SK-N-SH (cell line): ENCODE measurements at regions not wholly inside any gene's neighbourhood (a gene's known extent, or its start where the extent isn't known, plus 50 kb on each side); places are given as distances from the start of the nearest gene placed in this dataset.

Experiments used
- CTCF ChIA-PET: fragments of 300-600, 350-600 bp; formaldehyde crosslinking; extraction: SDS; loops from one replicate; lab custom pipeline; 2021; lab: Yijun Ruan, JAX
- POLR2A ChIA-PET: fragments of 350-600 bp; sonication (Branson Sonifier 250); formaldehyde crosslinking; extraction: SDS; loops from one replicate; lab custom pipeline; 2020; ENCODE audit warnings: antibody characterized with exemption, inconsistent platforms; lab: Yijun Ruan, JAX
- DNase-seq: peaks from one replicate; pipeline ENCODE4 v3.0.0; 2012
- H2AFZ ChIP-seq: fragments of 200-600 bp; sonication (generic); 2 replicates; pipeline ENCODE4 v1.8.1; 2016; ENCODE audit warnings: antibody characterized with exemption, mild to moderate bottlenecking, low read depth
- H3F3A ChIP-seq: fragments of 200-600 bp; sonication (generic); replicated peaks from 2 replicates; pipeline ENCODE3; 2016; ENCODE audit warnings: antibody characterized with exemption, mild to moderate bottlenecking; ENCODE audit not compliant: insufficient read depth
- H3K27ac ChIP-seq, 2 experiments: fragments of 200-500 bp in 1 of 2; fragments of 200-600 bp in 1 of 2; sonication (Bioruptor generic) in 1 of 2; sonication (generic), shearing (Covaris generic) in 1 of 2; 2 replicates each; pipeline versions ENCODE4 v1.5.1 to v1.6.1; 2014 to 2016; ENCODE audit warnings: low read depth in 2 of 2, inconsistent platforms in 1 of 2, low read length in 1 of 2, mild to moderate bottlenecking in 1 of 2, mixed read lengths in 1 of 2
- H3K27me3 ChIP-seq: fragments of 200-600 bp; sonication (generic), shearing (Covaris generic); 2 replicates; pipeline ENCODE4 v1.6.1; 2016; ENCODE audit warnings: mixed run types; ENCODE audit not compliant: insufficient read depth
- H3K36me3 ChIP-seq, 2 experiments: fragments of 200-500 bp in 1 of 2; fragments of 200-600 bp in 1 of 2; sonication (Bioruptor generic) in 1 of 2; sonication (generic) in 1 of 2; replicated peaks in 1 of 2; 2 replicates each; pipeline versions ENCODE3 to v1.5.1; 2014 to 2016; ENCODE audit warnings: low read length in 1 of 2, mild to moderate bottlenecking in 1 of 2; ENCODE audit not compliant: insufficient read depth in 2 of 2, control insufficient read depth in 1 of 2
- H3K4me1 ChIP-seq, 2 experiments: fragments of 200-500 bp in 1 of 2; fragments of 200-600 bp in 1 of 2; sonication (Bioruptor generic) in 1 of 2; sonication (generic), shearing (Covaris generic) in 1 of 2; 2 replicates each; pipeline versions ENCODE4 v1.5.1 to v1.6.1; 2014 to 2016; ENCODE audit warnings: low read depth in 1 of 2, low read length in 1 of 2, mixed run types in 1 of 2; ENCODE audit not compliant: insufficient read depth in 2 of 2, control insufficient read depth in 1 of 2
- H3K4me2 ChIP-seq: fragments of 200-600 bp; sonication (generic), shearing (Covaris generic); 2 replicates; pipeline ENCODE4 v1.6.1; 2017; ENCODE audit warnings: mixed run types
- H3K4me3 ChIP-seq, 2 experiments: fragments of 200-500 bp in 1 of 2; fragments of 200-600 bp in 1 of 2; sonication (Bioruptor generic) in 1 of 2; sonication (generic), shearing (Covaris generic) in 1 of 2; 2 replicates each; pipeline versions ENCODE4 v1.5.1 to v1.8.1; 2014 to 2016; ENCODE audit warnings: low read depth in 2 of 2, inconsistent platforms in 1 of 2, low read length in 1 of 2, mild to moderate bottlenecking in 1 of 2, mixed read lengths in 1 of 2, moderate library complexity in 1 of 2
- H3K79me2 ChIP-seq: fragments of 200-600 bp; sonication (generic); 2 replicates; pipeline ENCODE4 v1.8.1; 2017; ENCODE audit warnings: mild to moderate bottlenecking; ENCODE audit not compliant: insufficient read depth
- H3K9ac ChIP-seq: fragments of 200-600 bp; sonication (generic); 2 replicates; pipeline ENCODE4 v1.6.1; 2017; ENCODE audit warnings: mixed run types
- H3K9me2 ChIP-seq: fragments of 200-600 bp; sonication (generic); 2 replicates; pipeline ENCODE4 v1.6.1; 2017; ENCODE audit warnings: mixed run types
- H3K9me3 ChIP-seq: fragments of 200-600 bp; sonication (generic); 2 replicates; pipeline ENCODE4 v1.6.1; 2017; ENCODE audit warnings: mixed run types, mild to moderate bottlenecking, moderate library complexity
- H4K20me1 ChIP-seq: fragments of 200-600 bp; sonication (generic); 2 replicates; pipeline ENCODE4 v1.6.1; 2017; ENCODE audit warnings: mild to moderate bottlenecking, mixed run types; ENCODE audit not compliant: insufficient read depth
- CHD2 ChIP-seq: fragments of 150-350 bp; IDR thresholded peaks from 2 replicates; pipeline ENCODE4 v1.6.1; 2018; ENCODE audit warnings: low read length; ENCODE audit not compliant: partially characterized antibody
- EP300 ChIP-seq, 2 experiments: IDR thresholded peaks; 2 replicates each; pipeline versions ENCODE4 v1.4.0 to v1.6.1; 2012; ENCODE audit warnings: borderline replicate concordance in 1 of 2, low read depth in 1 of 2, low read length in 1 of 2
- FOSL2 ChIP-seq: IDR thresholded peaks from 2 replicates; pipeline ENCODE4 v1.4.0; 2012; ENCODE audit warnings: low read depth, mild to moderate bottlenecking, moderate library complexity, borderline replicate concordance
- GABPA ChIP-seq: IDR thresholded peaks from 2 replicates; pipeline ENCODE4 v1.4.0; 2012; ENCODE audit warnings: low read depth, mild to moderate bottlenecking
- GATA2 ChIP-seq: sonication (generic); formaldehyde crosslinking; IDR thresholded peaks from 2 replicates; pipeline ENCODE4 v1.5.0; 2020; ENCODE audit warnings: mild to moderate bottlenecking, missing genetic modification reagents
- MXI1 ChIP-seq: IDR thresholded peaks from 2 replicates; pipeline ENCODE4 v1.6.1; 2012; ENCODE audit warnings: mild to moderate bottlenecking, low read depth, low read length, improper control_type of control experiment
- RFX5 ChIP-seq: IDR thresholded peaks from 2 replicates; pipeline ENCODE4 v1.6.1; 2012; ENCODE audit warnings: mild to moderate bottlenecking, improper control_type of control experiment, low read length
- RXRA ChIP-seq: IDR thresholded peaks from 2 replicates; pipeline ENCODE4 v1.4.0; 2012; ENCODE audit warnings: low read depth, mild to moderate bottlenecking, borderline replicate concordance
- TAF1 ChIP-seq: IDR thresholded peaks from 2 replicates; pipeline ENCODE4 v1.6.1; 2012; ENCODE audit warnings: low read depth, mild to moderate bottlenecking, low read length, moderate library complexity, borderline replicate concordance
- TCF12 ChIP-seq: IDR thresholded peaks from 2 replicates; pipeline ENCODE4 v1.4.0; 2012
- TEAD4 ChIP-seq: IDR thresholded peaks from 2 replicates; pipeline ENCODE4 v1.4.0; 2012; ENCODE audit warnings: mild to moderate bottlenecking, borderline replicate concordance; ENCODE audit not compliant: insufficient read depth
- YY1 ChIP-seq: IDR thresholded peaks from 2 replicates; pipeline ENCODE4 v1.4.0; 2012; ENCODE audit warnings: low read depth, mild to moderate bottlenecking
- WGBS: methylation state at CpG from one replicate; pipeline ENCODE4 v1.1.6; 2017; ENCODE audit warnings: low lambda C conversion rate; 5-methylcytosine and 5-hydroxymethylcytosine counted together
- TF ChIP-seq, protein P1 (sequence below): fragments of 150-350 bp; IDR thresholded peaks from 2 replicates; pipeline ENCODE4 v1.6.1; 2017; ENCODE audit warnings: antibody characterized with exemption, low read length, low read depth, borderline replicate concordance
- TF ChIP-seq, protein P2 (sequence below): IDR thresholded peaks from 2 replicates; pipeline ENCODE4 v1.4.0; 2012; ENCODE audit warnings: low read depth
- TF ChIP-seq, protein P3 (sequence below): fragments of 150-350 bp; IDR thresholded peaks from 2 replicates; pipeline ENCODE4 v1.6.1; 2016; ENCODE audit warnings: mild to moderate bottlenecking, low read depth, low read length
- TF ChIP-seq, protein P4 (sequence below): IDR thresholded peaks from 2 replicates; pipeline ENCODE4 v1.6.1; 2012; ENCODE audit warnings: mild to moderate bottlenecking, low read depth, low read length, moderate library complexity
- TF ChIP-seq, protein P5 (sequence below): fragments of 200-600 bp; sonication (generic); IDR thresholded peaks from 2 replicates; pipeline ENCODE4 v1.6.1; 2017; ENCODE audit warnings: antibody characterized with exemption, mild to moderate bottlenecking, moderate library complexity

DNA sequence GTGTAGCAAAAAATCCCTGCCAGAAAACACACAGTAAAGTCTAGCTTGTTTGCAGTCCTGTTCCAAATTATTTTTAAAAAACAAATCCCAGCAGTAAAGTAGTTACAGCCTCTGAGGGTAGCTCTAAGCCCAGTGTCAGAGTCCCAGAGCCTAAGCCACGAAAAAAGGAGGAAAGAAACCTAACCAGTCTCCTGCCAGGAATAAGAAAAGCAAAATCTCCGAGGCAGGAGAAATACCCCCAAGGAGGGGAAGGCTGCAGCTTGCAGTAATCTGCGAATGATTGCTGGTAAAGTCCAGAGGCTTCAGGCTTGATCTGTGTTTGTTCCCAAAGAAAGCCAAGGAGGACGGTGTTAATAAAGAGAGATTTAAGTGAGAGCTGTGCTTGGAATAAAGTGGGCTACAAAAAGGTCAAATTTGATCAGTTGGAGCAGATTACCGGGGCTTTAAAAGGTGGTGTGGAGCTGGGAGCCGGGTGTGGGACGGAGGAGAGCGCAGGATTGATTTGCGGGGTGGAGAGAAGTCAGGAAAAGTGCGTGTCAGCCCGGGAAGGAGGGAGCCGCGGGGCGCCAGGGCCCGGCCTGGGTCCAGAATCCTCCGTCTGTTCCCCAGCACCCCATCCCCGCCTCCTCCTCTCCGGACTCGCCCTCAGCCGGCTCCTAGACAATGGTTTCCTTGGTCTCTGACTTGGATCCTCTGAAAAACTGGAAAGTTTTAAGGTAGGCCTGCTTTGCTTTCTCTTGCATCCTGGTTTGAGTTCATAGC lies 219.4 kb upstream of the CELF2 start (continued):
- no peak for TF ChIP-seq MXI1
- TF ChIP-seq, protein P1, sequence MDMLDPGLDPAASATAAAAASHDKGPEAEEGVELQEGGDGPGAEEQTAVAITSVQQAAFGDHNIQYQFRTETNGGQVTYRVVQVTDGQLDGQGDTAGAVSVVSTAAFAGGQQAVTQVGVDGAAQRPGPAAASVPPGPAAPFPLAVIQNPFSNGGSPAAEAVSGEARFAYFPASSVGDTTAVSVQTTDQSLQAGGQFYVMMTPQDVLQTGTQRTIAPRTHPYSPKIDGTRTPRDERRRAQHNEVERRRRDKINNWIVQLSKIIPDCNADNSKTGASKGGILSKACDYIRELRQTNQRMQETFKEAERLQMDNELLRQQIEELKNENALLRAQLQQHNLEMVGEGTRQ: no peak
- TF ChIP-seq TCF12: no peak
- TF ChIP-seq, protein P2, sequence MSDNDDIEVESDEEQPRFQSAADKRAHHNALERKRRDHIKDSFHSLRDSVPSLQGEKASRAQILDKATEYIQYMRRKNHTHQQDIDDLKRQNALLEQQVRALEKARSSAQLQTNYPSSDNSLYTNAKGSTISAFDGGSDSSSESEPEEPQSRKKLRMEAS: no peak
- TF ChIP-seq TAF1: no peak
- no peak for TF ChIP-seq TEAD4
- no peak for TF ChIP-seq YY1

DNA sequence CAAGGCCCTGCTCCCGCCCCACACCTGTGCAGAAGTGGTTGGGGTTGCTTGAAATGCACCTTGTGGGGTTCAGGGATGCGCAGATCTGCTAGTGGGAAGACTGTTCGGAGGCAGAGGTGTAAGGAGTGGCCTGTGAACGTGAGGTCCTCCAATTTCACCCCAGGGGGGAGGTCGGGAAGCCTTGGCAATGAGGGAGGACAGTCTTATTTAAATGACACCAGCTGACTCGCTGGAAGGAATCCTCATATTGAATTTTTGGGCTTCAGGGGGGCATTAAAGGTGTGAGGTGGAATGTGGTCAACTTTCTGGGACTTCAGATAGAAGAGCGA lies 218.8 kb upstream of the CELF2 start:
- H2AFZ ChIP-seq: no peak overlapping the region
- 35% methylated on average over 7 of the region's 7 CpGs for WGBS
- no peak for DNase-seq
- no peaks in the 10 kb centered on the region for H3F3A ChIP-seq
- no peak overlapping the region for H3K4me3 ChIP-seq
- H3K79me2 ChIP-seq: no peaks in the 10 kb centered on the region
- no peak for TF ChIP-seq RFX5
- TF ChIP-seq YY1: no peak
- no peaks in the 10 kb centered on the region for H3K27me3 ChIP-seq
- H3K27ac ChIP-seq: no peak overlapping the region
- H3K4me1 ChIP-seq: no peaks in the 10 kb centered on the region
- H3K4me2 ChIP-seq: no peak overlapping the region
- no peaks in the 10 kb centered on the region for H3K9me3 ChIP-seq
- no peaks in the 10 kb centered on the region for H3K36me3 ChIP-seq
- POLR2A ChIA-PET: no interaction called here
- H3K9me2 ChIP-seq: no peaks in the 10 kb centered on the region
- H3K9ac ChIP-seq: no peak overlapping the region
- CTCF ChIA-PET: no interaction called here
- H4K20me1 ChIP-seq: no peaks in the 10 kb centered on the region

DNA sequence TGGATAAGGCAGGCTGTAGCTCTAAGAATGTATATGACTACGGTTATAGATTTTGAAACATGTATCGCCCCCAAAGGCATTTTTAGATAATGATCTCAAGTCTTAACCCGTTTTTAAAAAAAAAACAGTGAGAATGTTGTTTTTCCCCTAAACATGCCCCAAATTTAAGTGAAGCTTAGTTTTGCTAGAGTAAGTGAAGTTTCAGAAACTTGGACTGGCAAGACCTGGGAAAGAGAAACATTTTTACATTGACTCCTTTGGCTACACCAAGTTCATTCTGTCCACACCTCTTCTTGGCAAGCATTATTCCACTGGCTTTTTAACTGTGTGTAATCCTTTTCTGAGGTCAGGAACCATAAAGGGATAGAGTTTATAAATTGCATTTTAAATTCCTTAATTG lies 216.7 kb upstream of the CELF2 start:
- POLR2A ChIA-PET: no interaction called here
- TF ChIP-seq, protein P2: no peak
- no peak for TF ChIP-seq GABPA
- no peak for TF ChIP-seq EP300 (IDR thresholded peaks at IDR 0.05; ENCODE audit: borderline replicate concordance in 1 of 2, low read depth in 1 of 2, low read length in 1 of 2)
- no peak for TF ChIP-seq GATA2 (CRISPR knock-in tag)
- no peak for TF ChIP-seq FOSL2
- TF ChIP-seq, protein P3, sequence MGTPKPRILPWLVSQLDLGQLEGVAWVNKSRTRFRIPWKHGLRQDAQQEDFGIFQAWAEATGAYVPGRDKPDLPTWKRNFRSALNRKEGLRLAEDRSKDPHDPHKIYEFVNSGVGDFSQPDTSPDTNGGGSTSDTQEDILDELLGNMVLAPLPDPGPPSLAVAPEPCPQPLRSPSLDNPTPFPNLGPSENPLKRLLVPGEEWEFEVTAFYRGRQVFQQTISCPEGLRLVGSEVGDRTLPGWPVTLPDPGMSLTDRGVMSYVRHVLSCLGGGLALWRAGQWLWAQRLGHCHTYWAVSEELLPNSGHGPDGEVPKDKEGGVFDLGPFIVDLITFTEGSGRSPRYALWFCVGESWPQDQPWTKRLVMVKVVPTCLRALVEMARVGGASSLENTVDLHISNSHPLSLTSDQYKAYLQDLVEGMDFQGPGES: no peak
- TF ChIP-seq, protein P4, sequence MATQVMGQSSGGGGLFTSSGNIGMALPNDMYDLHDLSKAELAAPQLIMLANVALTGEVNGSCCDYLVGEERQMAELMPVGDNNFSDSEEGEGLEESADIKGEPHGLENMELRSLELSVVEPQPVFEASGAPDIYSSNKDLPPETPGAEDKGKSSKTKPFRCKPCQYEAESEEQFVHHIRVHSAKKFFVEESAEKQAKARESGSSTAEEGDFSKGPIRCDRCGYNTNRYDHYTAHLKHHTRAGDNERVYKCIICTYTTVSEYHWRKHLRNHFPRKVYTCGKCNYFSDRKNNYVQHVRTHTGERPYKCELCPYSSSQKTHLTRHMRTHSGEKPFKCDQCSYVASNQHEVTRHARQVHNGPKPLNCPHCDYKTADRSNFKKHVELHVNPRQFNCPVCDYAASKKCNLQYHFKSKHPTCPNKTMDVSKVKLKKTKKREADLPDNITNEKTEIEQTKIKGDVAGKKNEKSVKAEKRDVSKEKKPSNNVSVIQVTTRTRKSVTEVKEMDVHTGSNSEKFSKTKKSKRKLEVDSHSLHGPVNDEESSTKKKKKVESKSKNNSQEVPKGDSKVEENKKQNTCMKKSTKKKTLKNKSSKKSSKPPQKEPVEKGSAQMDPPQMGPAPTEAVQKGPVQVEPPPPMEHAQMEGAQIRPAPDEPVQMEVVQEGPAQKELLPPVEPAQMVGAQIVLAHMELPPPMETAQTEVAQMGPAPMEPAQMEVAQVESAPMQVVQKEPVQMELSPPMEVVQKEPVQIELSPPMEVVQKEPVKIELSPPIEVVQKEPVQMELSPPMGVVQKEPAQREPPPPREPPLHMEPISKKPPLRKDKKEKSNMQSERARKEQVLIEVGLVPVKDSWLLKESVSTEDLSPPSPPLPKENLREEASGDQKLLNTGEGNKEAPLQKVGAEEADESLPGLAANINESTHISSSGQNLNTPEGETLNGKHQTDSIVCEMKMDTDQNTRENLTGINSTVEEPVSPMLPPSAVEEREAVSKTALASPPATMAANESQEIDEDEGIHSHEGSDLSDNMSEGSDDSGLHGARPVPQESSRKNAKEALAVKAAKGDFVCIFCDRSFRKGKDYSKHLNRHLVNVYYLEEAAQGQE: no peak
- TF ChIP-seq RXRA: no peak
- no peak for TF ChIP-seq CHD2
- TF ChIP-seq, protein P5, sequence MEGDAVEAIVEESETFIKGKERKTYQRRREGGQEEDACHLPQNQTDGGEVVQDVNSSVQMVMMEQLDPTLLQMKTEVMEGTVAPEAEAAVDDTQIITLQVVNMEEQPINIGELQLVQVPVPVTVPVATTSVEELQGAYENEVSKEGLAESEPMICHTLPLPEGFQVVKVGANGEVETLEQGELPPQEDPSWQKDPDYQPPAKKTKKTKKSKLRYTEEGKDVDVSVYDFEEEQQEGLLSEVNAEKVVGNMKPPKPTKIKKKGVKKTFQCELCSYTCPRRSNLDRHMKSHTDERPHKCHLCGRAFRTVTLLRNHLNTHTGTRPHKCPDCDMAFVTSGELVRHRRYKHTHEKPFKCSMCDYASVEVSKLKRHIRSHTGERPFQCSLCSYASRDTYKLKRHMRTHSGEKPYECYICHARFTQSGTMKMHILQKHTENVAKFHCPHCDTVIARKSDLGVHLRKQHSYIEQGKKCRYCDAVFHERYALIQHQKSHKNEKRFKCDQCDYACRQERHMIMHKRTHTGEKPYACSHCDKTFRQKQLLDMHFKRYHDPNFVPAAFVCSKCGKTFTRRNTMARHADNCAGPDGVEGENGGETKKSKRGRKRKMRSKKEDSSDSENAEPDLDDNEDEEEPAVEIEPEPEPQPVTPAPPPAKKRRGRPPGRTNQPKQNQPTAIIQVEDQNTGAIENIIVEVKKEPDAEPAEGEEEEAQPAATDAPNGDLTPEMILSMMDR: no peak
- TF ChIP-seq TEAD4: no peak
- TF ChIP-seq MXI1: no peak

More for the DNA sequence above, 216.7 kb upstream of the CELF2 start:
- H3K4me3 ChIP-seq: no peak overlapping the region
- no peaks in the 10 kb centered on the region for H3F3A ChIP-seq
- no peak overlapping the region for H3K27ac ChIP-seq
- H3K9me3 ChIP-seq: no peaks in the 10 kb centered on the region
- H3K9ac ChIP-seq: no peak overlapping the region
- no peaks in the 10 kb centered on the region for H3K27me3 ChIP-seq
- WGBS: 34% methylated on average over 3 of the region's 3 CpGs
- no peaks in the 10 kb centered on the region for H3K9me2 ChIP-seq
- H4K20me1 ChIP-seq: no peaks in the 10 kb centered on the region
- H3K36me3 ChIP-seq: no peaks in the 10 kb centered on the region
- no peak for DNase-seq
- no peak overlapping the region for H3K4me2 ChIP-seq
- CTCF ChIA-PET: no interaction called here
- H3K79me2 ChIP-seq: no peaks in the 10 kb centered on the region
- no peaks in the 10 kb centered on the region for H3K4me1 ChIP-seq
- no peak overlapping the region for H2AFZ ChIP-seq
